Vagina (tissue), 2 donors: ENCODE measurements at regions not wholly inside any gene's neighbourhood (a gene's known extent, or its start where the extent isn't known, plus 50 kb on each side); places are given as distances from the start of the nearest gene placed in this dataset.

Experiments
- DNase-seq, 2 donors: peaks; one replicate each; pipeline ENCODE4 v3.0.0-alpha.2; 2017; ENCODE audit errors: extremely low spot score in 2 of 2
- H3K27ac ChIP-seq: fragments of 200-600 bp; sonication (generic); one replicate; pipeline ENCODE4 v1.5.1; 2019
- H3K27me3 ChIP-seq: fragments of 200-600 bp; sonication (generic); one replicate; pipeline ENCODE4 v1.5.1; 2019
- H3K36me3 ChIP-seq, 2 donors: fragments of 200-600 bp; sonication (generic); one replicate each; pipeline ENCODE4 v1.5.1; 2017 to 2019
- H3K4me1 ChIP-seq: fragments of 200-600 bp; sonication (generic); one replicate; pipeline ENCODE4 v1.5.1; 2019
- H3K4me3 ChIP-seq, 2 donors: fragments of 200-600 bp; sonication (generic); 1 replicate in 1 of 2; 2 replicates in 1 of 2; pipeline ENCODE4 v1.5.1; 2016 to 2019
- H3K9me3 ChIP-seq: fragments of 200-600 bp; sonication (generic); one replicate; pipeline ENCODE4 v1.5.1; 2019
- POLR2A ChIP-seq, 2 donors: fragments of 450-650 bp; IDR thresholded peaks; one replicate each; pipeline ENCODE4 v1.6.1; 2017; ENCODE audit warnings: antibody characterized with exemption in 2 of 2, mild to moderate bottlenecking in 2 of 2, moderate library complexity in 2 of 2
- POLR2AphosphoS5 ChIP-seq, 2 donors: sonication (generic); formaldehyde crosslinking; IDR thresholded peaks; one replicate each; pipeline ENCODE4 v1.9.0; 2017; ENCODE audit warnings: antibody characterized with exemption in 2 of 2, mild to moderate bottlenecking in 2 of 2, low read depth in 1 of 2; ENCODE audit not compliant: insufficient read depth in 1 of 2
- intact Hi-C: fragments of 100-400 bp; cut with DNase I; formaldehyde crosslinking; loops from one replicate; pipeline ENCODE4 v1.15.1; 2023
- TF ChIP-seq, protein P1 (sequence below), 3 experiments: fragments of 450-650 bp in 2 of 3; fragments of 200-600 bp in 1 of 3; sonication (generic) in 1 of 3; IDR thresholded peaks; one replicate each; pipeline ENCODE4 v1.5.1; 2017 to 2019; ENCODE audit warnings: antibody characterized with exemption in 3 of 3, mild to moderate bottlenecking in 2 of 3, moderate library complexity in 2 of 3

DNA sequence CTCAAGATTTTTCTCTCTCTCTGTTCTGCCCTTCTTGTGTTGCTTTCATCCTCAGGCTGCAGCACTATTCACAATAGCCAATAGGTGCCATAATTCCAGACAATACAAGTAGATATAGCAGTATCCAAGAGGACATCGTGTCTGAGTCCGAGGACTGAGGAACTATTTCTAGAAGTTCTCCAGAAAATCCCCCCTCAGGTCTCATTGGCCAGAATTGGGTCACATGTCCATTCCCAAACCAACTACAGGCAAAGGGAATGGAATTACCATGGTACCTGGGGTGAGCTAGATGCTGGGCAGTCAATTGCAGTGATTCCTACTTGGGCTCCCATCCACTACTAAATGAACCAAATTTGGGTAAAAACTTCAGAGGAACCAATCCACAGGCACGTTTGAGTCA, 301.9 kb upstream of the RASGEF1B start:
- TF ChIP-seq POLR2A (IDR thresholded peaks at IDR 0.05) (no peak), POLR2AphosphoS5 (IDR thresholded peaks at IDR 0.05; ENCODE audit: insufficient read depth in 1 of 2, low read depth in 1 of 2) (no peak)
- TF ChIP-seq, protein P1, sequence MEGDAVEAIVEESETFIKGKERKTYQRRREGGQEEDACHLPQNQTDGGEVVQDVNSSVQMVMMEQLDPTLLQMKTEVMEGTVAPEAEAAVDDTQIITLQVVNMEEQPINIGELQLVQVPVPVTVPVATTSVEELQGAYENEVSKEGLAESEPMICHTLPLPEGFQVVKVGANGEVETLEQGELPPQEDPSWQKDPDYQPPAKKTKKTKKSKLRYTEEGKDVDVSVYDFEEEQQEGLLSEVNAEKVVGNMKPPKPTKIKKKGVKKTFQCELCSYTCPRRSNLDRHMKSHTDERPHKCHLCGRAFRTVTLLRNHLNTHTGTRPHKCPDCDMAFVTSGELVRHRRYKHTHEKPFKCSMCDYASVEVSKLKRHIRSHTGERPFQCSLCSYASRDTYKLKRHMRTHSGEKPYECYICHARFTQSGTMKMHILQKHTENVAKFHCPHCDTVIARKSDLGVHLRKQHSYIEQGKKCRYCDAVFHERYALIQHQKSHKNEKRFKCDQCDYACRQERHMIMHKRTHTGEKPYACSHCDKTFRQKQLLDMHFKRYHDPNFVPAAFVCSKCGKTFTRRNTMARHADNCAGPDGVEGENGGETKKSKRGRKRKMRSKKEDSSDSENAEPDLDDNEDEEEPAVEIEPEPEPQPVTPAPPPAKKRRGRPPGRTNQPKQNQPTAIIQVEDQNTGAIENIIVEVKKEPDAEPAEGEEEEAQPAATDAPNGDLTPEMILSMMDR (IDR thresholded peaks at IDR 0.05): no peak
- Histone ChIP-seq H3K36me3 (no peaks in the 10 kb centered on the region), H3K27me3 (no peaks in the 10 kb centered on the region), H3K4me3 (no peak overlapping the region), H3K9me3 (no peaks in the 10 kb centered on the region), H3K4me1 (no peaks in the 10 kb centered on the region), H3K27ac (no peak overlapping the region)
- intact Hi-C loops: no loop called here
- DNase-seq: no peak

GRCh38 chr4:81771721-81772120, 300.0 kb upstream of the RASGEF1B start:
- Histone ChIP-seq H3K9me3 (no peaks in the 10 kb centered on the region), H3K27me3 (no peaks in the 10 kb centered on the region), H3K4me1 (no peaks in the 10 kb centered on the region), H3K27ac (no peak overlapping the region), H3K36me3 (no peaks in the 10 kb centered on the region), H3K4me3 (no peak overlapping the region)
- intact Hi-C loops: no loop called here
- TF ChIP-seq POLR2A (IDR thresholded peaks at IDR 0.05): no peak
- TF ChIP-seq, protein P1 (IDR thresholded peaks at IDR 0.05): no peak
- no peak for DNase-seq

GRCh38 chr4:81769244-81769643, 297.5 kb upstream of the RASGEF1B start:
- no peaks in the 10 kb centered on the region for H3K9me3 ChIP-seq
- no peaks in the 10 kb centered on the region for H3K36me3 ChIP-seq
- no peak overlapping the region for H3K27ac ChIP-seq
- no peak for DNase-seq
- H3K27me3 ChIP-seq: no peaks in the 10 kb centered on the region
- no peak overlapping the region for H3K4me3 ChIP-seq
- H3K4me1 ChIP-seq: no peaks in the 10 kb centered on the region
- intact Hi-C loops: loop anchor here (10.0 kb wide), 1 partner anchor 124 kb away; no protein-coding TSS in a partner anchor
- TF ChIP-seq POLR2A (IDR thresholded peaks at IDR 0.05) (no peak), POLR2AphosphoS5 (IDR thresholded peaks at IDR 0.05; ENCODE audit: insufficient read depth in 1 of 2, low read depth in 1 of 2) (no peak)
- TF ChIP-seq, protein P1 (IDR thresholded peaks at IDR 0.05): no peak

DNA sequence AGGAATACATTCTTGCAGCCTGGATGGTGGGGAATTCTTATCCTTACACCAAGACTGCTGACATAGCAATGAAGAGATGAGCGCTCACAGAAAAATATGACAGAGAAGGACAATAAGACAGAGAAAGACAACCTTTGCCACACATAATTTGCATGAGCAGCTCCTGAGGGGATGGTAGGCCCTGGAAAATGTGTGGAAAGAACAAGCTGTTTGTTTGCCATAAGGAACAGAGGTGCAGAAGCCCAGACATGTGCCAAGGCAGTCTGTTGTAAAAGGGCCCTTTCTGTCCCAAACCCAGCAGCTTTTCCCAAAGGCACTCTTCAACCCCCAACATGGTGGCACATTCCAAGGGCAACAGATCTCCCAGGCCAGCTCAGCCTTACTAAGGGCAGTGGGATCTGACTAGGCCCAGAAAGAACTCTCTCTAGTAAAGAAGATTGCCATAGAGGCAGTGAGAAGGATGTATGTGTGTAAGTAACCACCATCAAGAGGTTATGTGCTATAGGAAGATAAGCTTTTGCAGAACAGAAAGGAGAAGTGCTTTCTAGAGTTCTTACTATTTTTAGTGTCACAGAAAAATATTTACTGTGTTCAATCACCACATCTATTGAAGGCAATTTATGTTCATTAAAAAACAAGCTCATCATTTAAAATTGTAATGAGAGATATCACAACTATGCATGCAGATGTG, 287.0 kb upstream of the RASGEF1B start:
- Histone ChIP-seq H3K4me1 (no peaks in the 10 kb centered on the region), H3K36me3 (no peaks in the 10 kb centered on the region), H3K27me3 (no peaks in the 10 kb centered on the region), H3K9me3 (no peaks in the 10 kb centered on the region), H3K4me3 (no peak overlapping the region), H3K27ac (no peak overlapping the region)
- intact Hi-C loops: no loop called here
- TF ChIP-seq, protein P1 (IDR thresholded peaks at IDR 0.05): no peak
- no peak for TF ChIP-seq POLR2A (IDR thresholded peaks at IDR 0.05)
- no peak for TF ChIP-seq POLR2AphosphoS5 (IDR thresholded peaks at IDR 0.05; ENCODE audit: insufficient read depth in 1 of 2, low read depth in 1 of 2)
- no peak for DNase-seq

- no peak for DNase-seq
- TF ChIP-seq, protein P1 (IDR thresholded peaks at IDR 0.05): no peak
- TF ChIP-seq POLR2AphosphoS5 (IDR thresholded peaks at IDR 0.05; ENCODE audit: insufficient read depth in 1 of 2, low read depth in 1 of 2) (no peak), POLR2A (IDR thresholded peaks at IDR 0.05) (no peak)
- Histone ChIP-seq H3K9me3 (no peaks in the 10 kb centered on the region), H3K4me3 (no peak overlapping the region), H3K27me3 (no peaks in the 10 kb centered on the region), H3K4me1 (no peaks in the 10 kb centered on the region), H3K36me3 (no peaks in the 10 kb centered on the region), H3K27ac (no peak overlapping the region)
- intact Hi-C loops: no loop called here
Measured at GRCh38 chr4:81757691-81758090, 286.0 kb upstream of the RASGEF1B start.
